ENCODE measurements at regions not wholly inside any gene's neighbourhood (a gene's known extent, or its start where the extent isn't known, plus 50 kb on each side); places are given as distances from the start of the nearest gene placed in this dataset.

- no peak for TF ChIP-seq CTCF (conservative IDR thresholded peaks at IDR 0.05; ENCODE audit: low read depth, low read length)
- TF ChIP-seq EZH2 (IDR thresholded peaks at IDR 0.05; ENCODE audit: borderline replicate concordance, low read depth, low read length, poor library complexity, severe bottlenecking) = no peak
Observed at GRCh38 chr6:149248693-149249369, 68.7 kb upstream of the TAB2 start.
